GM19455 (cell line): ENCODE measurements at regions not wholly inside any gene's neighbourhood (a gene's known extent, or its start where the extent isn't known, plus 50 kb on each side); places are given as distances from the start of the nearest gene placed in this dataset.
"Not testable (repeated sequence)": the region's sequence is repeated elsewhere in the genome, so short reads cannot be mapped to it uniquely, and the experiment has no call there.

ENCODE experiments used
- ATAC-seq: cut with Tn5 transposase; IDR thresholded peaks from one replicate; pipeline ENCODE4 v1.9.1; 2021; ENCODE audit not compliant: unreplicated experiment

GRCh38 chr21:36207577-36208320 is 51.1 kb downstream of the DOP1B start:
- ATAC-seq, result no peak

DNA sequence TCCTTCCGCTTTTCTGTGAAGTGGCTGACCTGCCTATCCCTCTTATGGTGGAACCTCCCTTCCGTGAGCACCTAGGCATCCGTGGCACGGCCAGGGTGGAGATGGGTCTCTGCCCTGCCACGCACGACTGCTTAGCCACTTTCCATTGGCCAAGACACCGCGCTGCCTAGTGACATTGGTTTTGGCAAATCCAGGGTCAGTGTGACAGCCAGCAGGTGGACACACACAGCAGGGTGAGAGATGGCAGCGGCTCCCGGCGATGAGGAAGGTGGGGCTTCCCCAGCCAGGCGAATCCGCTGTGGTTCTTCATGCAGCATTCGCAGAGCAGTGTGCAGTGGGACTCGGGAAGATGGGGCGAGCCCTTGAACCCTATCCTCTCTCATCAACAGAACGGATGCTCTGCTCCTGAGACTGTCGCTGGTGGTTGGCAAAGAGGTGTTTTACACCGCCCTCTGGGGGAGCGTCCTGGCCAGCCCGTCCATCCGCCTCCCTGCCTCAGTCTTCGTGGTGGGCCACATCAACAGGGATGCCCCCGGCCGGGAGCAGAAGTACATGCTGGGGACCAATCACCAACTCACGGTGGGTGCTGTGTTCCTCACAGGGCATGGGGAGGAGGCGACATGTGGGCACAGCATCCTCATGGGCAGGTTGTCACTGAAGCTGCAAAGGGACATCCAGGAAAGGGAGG is 51.8 kb downstream of the DOP1B start:
- no peak for ATAC-seq

DNA sequence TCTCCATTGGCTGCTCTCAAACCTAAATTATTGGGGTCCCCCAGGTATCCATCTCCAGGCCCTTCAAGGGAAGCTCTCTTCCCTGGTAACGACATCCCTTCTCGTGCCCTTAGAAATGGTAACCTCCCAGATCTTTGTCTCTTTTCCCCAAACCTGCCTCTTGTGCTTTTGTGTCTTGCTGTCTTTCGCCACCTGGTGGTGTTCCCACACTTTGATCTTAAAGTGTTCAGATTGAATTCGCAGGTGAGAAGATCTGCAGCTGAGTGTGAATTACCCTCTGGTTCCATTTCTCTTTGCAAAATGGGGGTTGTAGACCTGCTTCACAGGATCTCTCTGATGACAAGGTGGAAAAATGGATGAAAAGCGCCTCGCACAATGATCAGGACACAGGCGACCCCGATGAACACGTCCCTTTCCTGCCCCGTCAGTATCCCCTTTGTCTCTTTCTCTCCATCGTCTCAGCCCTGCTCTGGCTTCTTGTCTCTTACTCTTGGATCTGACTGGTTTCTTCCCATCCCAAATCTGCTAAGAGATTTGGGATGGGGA is 53.1 kb downstream of the DOP1B start:
- no peak for ATAC-seq

DNA sequence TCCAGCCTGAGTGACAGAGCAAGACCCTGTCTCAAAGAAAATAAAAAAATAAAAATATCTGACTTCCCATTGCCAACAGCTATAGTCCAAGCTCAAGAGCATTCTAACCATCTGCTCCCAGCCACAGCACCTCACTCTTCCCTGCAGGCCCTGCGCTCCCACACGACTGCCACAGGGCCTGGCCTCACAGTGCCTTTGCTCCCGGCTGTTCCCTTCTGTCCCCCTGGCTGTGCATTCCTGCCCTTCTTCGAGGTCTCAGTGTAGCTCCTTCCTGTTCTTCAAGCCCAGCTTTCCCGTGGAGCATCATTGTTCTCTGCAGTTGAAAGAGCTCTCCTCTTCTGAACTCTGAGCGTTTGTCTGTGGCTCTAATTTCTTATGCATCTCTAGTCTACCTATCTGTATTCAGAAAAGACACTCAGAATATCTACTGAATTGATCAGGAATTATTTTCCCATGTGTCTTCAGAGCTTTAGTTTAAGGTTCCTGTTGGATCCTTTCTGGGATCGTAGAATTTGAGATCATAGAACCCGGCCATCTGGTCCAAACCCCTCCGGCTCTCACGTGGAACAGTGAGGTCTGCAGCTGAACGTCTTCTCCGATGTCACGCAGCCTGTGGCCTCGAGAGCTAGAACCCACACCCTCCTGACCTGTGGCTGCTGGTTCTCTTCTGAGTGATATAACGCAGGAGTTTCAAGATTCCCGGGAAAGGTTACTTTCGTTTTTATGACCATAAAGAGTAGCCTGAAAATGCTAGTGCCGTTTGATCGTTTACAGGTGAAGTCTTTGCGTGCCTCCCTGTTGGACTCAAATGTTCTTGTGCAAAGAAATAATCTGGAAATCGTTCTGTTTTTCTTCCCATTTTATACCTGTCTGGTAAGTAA is 54.4 kb downstream of the DOP1B start:
- ATAC-seq, result no peak

DNA sequence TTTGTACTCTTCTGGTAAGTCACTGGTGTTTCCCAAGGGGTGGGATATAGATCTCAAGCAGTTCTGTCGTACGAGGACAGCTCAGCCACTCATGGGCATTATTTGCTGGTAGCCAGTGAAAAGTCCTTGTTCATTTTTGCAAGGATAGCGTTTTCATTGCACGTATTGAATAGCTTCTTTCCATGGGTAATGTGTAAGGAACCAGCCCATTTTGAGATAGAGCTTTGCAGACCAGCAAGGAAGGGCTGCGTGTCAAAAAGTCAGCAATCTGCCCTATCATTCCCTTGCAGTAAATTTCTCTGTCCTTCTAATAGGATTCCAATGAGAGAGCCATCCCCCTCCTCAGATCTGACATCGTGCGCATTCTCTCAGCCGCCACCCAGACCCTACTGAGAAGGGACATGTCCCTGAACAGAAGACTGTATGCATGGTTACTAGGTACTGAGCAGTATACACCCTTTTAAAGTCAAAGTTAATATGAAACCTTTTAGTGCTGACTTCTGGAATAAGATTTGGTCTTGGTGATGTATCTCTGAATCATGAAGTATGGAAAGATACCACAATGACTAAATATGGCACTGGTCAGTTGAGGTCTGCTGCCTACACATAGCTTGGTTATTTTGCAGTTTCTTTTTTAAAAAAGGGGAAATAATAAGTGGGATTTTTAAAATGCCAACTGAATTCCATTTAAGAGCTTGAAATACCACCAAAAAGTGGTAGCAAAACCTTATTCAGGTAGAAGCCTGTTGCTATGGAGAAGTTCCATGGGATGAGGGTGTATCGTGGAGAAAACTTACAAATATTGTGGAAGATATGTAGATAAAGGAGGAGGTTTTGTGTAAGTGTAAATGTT is 55.3 kb downstream of the DOP1B start:
- ATAC-seq, result no peak

GRCh38 chr21:36212513-36212780 is 55.8 kb downstream of the DOP1B start:
- no peak for ATAC-seq

GRCh38 chr21:36214561-36214960 is 57.9 kb downstream of the DOP1B start:
- ATAC-seq, result no peak

GRCh38 chr21:36217743-36218142 is 61.1 kb downstream of the DOP1B start:
- no peak for ATAC-seq

DNA sequence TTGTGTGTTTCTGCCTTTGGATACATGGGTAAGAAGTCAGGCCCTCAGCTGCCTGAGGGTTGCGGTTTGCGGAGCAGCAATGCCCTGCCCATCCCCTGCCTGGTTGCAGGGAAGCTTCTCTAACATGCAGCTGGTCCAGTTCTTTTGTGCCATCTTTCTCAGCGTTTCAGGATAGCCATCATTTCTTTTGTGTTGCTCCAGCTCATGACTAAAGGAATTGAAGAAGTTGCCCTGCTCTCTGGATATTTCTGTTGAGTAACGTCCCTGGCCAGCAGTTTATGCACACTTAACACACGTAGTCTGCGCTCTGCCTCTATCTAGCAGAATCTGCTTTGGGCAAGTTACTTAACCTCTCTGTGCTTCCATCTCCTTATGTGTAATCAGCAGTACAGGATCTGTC is 62.1 kb downstream of the DOP1B start:
- no peak for ATAC-seq

DNA sequence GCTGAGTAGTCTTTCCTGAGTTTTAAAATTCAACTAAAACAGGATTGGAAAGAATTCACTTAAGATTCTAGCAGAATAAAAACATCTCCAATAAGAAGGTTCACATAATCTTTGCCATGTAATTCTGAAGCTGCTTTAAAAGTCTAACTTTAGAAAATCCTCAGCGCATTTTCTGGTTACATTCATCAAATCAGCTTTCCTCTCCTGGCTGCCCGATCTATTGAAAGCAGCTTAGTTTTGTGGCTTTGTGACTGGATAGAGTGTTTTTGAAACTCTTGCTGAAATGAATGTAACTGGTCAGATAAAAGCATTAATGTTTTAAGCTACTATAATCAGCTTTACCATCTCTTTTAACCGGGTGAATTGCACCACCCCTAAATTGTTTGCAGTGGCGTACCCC is 66.8 kb downstream of the DOP1B start:
- ATAC-seq, result no peak

- ATAC-seq, result no peak
Observed at GRCh38 chr21:36229181-36229580, 72.6 kb downstream of the DOP1B start.

GRCh38 chr21:36231444-36231843 is 74.8 kb downstream of the DOP1B start:
- ATAC-seq, result not testable (repeated sequence)

DNA sequence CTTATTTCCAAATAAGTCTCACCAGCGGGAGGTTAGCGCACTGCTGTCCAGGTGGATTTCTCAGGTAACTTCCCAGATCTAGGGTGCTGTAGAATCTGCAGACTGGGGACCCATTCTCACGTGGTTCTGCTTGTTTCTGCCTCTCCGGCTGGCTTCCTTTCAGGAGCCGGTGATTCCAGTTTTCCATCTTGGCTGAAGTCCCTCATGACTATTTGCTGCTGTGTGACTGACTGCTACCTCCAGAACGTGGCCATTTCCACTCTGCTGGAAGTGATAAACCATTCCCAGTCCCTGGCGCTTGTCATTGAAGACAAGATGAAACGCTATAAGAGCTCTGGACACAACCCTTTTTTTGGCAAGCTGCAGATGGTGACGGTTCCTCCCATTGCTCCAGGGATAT is 76.0 kb downstream of the DOP1B start:
- ATAC-seq, result no peak

- no peak for ATAC-seq
Observed at GRCh38 chr21:36235058-36235582, 78.5 kb downstream of the DOP1B start.

GRCh38 chr21:36236052-36236730 is 79.6 kb downstream of the DOP1B start:
- ATAC-seq, result no peak

DNA sequence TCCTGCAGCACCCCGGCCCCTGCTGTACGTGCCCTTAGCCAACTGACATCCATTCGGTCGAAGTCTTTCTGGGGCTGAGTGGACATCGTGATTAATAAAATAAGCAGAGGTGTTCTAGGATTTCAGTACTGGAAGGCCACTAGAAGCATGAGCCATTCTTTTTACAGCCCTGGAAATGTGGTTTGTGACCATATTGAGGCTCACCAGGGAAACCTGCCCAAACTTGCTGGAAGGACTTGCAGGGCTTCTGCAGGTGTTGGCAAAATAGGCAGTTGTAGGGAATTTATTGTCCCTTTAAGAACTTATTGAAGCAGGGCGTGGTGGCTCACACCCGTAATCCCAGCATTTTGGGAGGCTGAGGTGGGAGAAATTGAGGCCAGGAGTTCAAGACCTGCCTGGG is 80.8 kb downstream of the DOP1B start:
- no peak for ATAC-seq

DNA sequence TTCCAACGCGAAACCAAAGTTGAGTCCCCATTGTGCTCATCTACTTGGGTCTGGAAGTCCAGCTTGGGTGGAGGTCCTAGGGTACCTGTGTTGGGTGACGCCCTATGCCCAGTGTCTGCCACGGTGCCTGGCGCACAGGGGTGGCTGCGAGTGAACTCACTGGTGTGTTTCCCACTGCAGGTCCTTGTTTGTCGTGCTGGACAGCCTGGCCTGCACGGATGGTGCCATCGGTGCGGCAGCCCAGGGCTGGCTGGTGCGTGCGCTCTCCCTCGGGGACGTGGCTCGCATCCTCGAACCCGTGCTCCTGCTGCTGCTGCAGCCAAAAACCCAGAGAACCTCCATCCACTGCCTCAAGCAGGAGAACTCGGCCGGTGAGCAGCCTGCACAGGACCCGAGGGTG is 80.4 kb upstream of the MORC3 start:
- no peak for ATAC-seq

DNA sequence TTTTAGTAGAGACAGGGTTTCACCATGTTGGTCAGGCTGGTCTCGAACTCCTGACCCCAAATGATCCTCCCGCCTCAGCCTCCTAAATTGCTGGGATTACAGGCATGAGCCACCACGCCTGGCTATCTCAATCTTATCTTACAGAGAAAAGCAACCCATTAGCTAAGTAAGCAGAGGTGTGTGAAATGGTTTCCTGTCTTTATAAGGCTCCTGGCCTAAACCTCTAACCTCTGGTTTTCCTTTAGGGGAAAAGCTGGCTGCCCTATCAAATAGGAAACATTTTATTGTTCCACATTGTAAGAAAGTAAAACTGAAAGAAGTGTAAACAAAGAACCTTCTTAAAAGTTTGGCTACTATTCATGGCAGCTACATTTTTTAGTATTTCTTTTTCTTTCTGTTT is 78.3 kb upstream of the MORC3 start:
- ATAC-seq, result no peak

- no peak for ATAC-seq
Observed at GRCh38 chr21:36245115-36245514, 74.9 kb upstream of the MORC3 start.

DNA sequence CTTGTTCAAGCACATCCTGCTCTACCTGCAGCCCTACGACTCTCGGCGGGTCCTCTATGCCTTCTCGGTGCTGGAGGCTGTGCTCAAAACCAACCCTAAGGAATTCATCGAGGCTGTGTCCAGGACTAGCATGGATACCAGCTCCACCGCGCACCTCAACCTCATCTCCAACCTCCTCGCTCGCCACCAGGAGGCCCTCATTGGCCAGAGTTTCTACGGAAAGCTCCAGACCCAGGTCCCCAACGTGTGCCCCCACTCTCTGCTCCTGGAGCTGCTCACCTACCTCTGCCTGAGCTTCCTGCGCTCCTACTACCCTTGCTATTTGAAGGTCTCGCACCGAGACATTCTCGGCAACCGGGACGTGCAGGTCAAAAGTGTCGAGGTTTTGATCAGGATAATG is 74.3 kb upstream of the MORC3 start:
- no peak for ATAC-seq
